AG10803 (cell line): ENCODE measurements at regions not wholly inside any gene's neighbourhood (a gene's known extent, or its start where the extent isn't known, plus 50 kb on each side); places are given as distances from the start of the nearest gene placed in this dataset.
"Not testable (repeated sequence)": the region's sequence is repeated elsewhere in the genome, so short reads cannot be mapped to it uniquely, and the experiment has no call there.

Experiments
- DNase-seq: peaks from one replicate; pipeline ENCODE4 v3.0.0; 2010; ENCODE audit warnings: low read depth
- H3K4me3 ChIP-seq: 2 replicates; pipeline ENCODE4 v1.5.1; 2011; ENCODE audit warnings: mild to moderate bottlenecking, low read length, control low read depth
- TF ChIP-seq, protein P1 (sequence below): conservative IDR thresholded peaks from 2 replicates; pipeline ENCODE4 v1.5.1; 2011; ENCODE audit warnings: mild to moderate bottlenecking, low read length, control low read depth, inconsistent platforms

GRCh38 chrX:130529531-130529930 is 127.7 kb downstream of the RBMX2 start:
- DNase-seq, result no peak
- no peak overlapping the region for H3K4me3 ChIP-seq
- TF ChIP-seq, protein P1, sequence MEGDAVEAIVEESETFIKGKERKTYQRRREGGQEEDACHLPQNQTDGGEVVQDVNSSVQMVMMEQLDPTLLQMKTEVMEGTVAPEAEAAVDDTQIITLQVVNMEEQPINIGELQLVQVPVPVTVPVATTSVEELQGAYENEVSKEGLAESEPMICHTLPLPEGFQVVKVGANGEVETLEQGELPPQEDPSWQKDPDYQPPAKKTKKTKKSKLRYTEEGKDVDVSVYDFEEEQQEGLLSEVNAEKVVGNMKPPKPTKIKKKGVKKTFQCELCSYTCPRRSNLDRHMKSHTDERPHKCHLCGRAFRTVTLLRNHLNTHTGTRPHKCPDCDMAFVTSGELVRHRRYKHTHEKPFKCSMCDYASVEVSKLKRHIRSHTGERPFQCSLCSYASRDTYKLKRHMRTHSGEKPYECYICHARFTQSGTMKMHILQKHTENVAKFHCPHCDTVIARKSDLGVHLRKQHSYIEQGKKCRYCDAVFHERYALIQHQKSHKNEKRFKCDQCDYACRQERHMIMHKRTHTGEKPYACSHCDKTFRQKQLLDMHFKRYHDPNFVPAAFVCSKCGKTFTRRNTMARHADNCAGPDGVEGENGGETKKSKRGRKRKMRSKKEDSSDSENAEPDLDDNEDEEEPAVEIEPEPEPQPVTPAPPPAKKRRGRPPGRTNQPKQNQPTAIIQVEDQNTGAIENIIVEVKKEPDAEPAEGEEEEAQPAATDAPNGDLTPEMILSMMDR, result no peak

DNA sequence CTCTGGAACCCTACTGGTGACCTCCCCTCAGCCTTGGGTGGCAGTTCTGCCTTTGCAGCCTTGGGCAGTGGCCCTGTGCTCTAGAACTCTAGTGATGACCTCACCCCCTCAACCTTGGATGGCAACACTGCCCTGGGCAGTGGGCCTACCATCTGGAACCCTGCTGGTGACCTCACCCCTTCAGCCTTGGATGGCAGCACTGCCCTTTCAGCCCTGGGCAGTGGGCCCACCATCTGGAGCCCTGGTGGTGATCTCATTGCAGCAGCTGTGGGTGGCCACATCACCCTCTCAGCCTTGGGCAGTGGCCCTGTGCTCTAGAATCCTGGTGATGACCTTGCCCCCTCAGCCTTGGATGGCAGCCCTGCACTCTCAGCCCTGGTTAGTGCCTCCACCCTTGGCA is 129.3 kb downstream of the RBMX2 start:
- DNase-seq, result no peak
- TF ChIP-seq, protein P1, result no peak
- no peak overlapping the region for H3K4me3 ChIP-seq

DNA sequence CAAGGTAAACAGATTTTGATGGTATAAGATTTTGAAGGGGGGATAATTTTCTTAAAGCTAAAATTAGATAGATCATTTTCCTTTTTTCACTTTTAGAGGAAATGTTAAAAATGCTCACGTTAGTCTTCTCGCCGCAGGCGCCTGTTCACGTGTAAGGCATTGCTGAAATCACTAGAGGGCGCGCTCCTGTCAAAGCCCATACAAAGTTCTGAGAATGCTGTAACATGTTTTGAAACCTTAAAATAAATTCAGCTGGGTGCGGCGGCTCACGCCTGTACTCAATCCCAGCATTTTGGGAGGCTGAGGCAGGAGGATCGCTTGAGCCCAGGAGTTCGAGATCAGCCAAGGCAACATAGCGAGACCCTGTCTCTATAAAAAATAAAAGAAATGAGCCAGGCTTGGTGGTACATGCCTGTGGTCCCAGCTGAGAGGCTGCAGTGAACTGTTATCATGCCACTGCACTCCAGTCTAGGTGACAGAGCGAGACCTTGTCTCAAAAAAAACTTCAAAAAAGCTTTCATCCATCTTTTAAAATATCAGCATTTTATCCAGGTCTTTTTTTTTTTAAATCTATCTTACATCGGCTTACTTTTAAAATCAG is 138.0 kb downstream of the RBMX2 start:
- no peak overlapping the region for H3K4me3 ChIP-seq
- DNase-seq, result peak; percentile 51
- TF ChIP-seq, protein P1, result peak; percentile 68

- peak; percentile 13 for DNase-seq
- TF ChIP-seq, protein P1, result no peak
- no peak overlapping the region for H3K4me3 ChIP-seq
Observed at GRCh38 chrX:130543603-130544325, 142.0 kb downstream of the RBMX2 start.

GRCh38 chrX:130545796-130546195 is 144.0 kb downstream of the RBMX2 start:
- no peak for DNase-seq
- no peak overlapping the region for H3K4me3 ChIP-seq
- TF ChIP-seq, protein P1, result no peak

DNA sequence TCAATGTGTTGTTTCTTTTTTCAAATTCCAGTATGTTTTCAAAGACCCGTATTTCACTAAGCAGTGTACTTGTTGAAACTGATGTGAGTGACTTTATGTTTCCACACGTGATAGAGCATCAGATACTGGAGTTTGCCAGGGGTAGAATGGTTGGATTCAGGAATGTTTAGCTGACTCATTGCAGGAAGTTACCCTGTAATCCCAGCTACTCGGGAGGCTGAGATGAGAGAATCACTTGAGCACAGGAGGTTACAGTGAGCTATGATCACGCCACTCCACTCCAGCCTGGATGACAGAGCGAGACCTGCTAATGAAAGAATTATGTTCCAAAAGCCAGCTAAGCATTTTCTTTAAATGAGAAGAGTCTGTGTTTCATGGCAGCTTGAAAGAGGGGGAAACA is 147.6 kb downstream of the RBMX2 start:
- H3K4me3 ChIP-seq, result not testable (repeated sequence)
- peak; percentile 61 for DNase-seq

GRCh38 chrX:130550351-130550750 is 148.6 kb downstream of the RBMX2 start:
- no peak overlapping the region for H3K4me3 ChIP-seq
- TF ChIP-seq, protein P1, result no peak
- DNase-seq, result no peak
